SK-N-MC (cell line): ENCODE measurements at regions not wholly inside any gene's neighbourhood (a gene's known extent, or its start where the extent isn't known, plus 50 kb on each side); places are given as distances from the start of the nearest gene placed in this dataset.

ENCODE experiments used
- EZH2 ChIP-seq: fragments of 200-600 bp; sonication (generic); IDR thresholded peaks from one replicate; pipeline ENCODE4 v1.6.1; 2017; ENCODE audit warnings: antibody characterized with exemption
- FOXP2 ChIP-seq: optimal IDR thresholded peaks from 2 replicates; pipeline ENCODE3; 2011; ENCODE audit warnings: mild to moderate bottlenecking, moderate library complexity; ENCODE audit not compliant: insufficient read depth; ENCODE audit errors: extremely low read length, control extremely low read depth
- POLR2AphosphoS5 ChIP-seq: IDR thresholded peaks from 2 replicates; pipeline ENCODE4 v1.6.1; 2012; ENCODE audit warnings: mild to moderate bottlenecking, low read depth, low read length, borderline replicate concordance

GRCh38 chr12:46485853-46486252, 113.3 kb upstream of the SLC38A2 start:
- TF ChIP-seq EZH2 (no peak), POLR2AphosphoS5 (no peak), FOXP2 (no peak)
